HG03571 (cell line): ENCODE measurements at regions not wholly inside any gene's neighbourhood (a gene's known extent, or its start where the extent isn't known, plus 50 kb on each side); places are given as distances from the start of the nearest gene placed in this dataset.

Experiments used
- ATAC-seq: cut with Tn5 transposase; IDR thresholded peaks from one replicate; pipeline ENCODE4 v1.9.1; 2021; ENCODE audit not compliant: unreplicated experiment

DNA sequence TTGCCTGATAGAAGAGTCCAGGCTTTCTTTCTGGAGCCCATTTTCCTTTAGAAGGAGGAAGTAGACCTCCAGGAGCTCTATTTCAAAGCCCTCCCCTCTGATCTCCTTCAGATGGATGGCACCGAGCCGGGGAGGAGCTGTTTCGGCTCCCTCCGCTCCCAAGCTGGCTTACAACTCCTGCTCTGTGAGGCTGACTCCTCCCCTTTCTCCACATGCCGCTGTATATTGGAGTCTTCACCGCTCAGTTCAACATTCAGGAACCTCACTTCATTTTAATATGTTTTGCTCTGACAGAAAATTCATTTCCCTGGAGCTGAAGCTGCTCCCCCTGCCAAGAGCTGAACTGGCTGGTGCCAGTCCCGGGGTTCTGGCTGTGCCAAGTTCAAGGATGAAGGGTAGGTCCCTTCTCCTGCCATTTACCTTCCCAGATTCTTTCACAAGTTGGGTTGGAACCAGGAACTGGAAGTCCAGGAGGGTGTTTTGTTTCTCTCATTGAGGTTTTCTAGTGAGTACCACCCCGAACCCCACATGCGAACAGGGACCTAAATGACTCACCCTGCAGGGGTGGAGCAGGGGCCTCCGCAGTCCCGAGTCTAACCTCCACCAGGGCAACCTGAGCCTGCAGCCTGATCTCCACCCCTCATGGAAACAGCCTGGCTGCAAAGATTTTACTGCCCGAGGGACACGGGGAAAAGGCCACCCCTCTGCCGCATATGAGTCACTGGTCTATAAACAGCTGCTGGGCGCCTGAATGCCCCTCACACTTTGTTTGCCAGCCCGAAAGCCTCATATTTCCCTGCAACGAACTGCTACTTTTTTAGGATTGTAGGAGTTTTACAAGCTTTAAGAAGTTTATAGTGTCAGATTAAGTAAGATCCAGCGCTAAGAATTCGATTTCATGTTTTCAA, 68.6 kb upstream of the FOXA2 start:
- no peak for ATAC-seq

DNA sequence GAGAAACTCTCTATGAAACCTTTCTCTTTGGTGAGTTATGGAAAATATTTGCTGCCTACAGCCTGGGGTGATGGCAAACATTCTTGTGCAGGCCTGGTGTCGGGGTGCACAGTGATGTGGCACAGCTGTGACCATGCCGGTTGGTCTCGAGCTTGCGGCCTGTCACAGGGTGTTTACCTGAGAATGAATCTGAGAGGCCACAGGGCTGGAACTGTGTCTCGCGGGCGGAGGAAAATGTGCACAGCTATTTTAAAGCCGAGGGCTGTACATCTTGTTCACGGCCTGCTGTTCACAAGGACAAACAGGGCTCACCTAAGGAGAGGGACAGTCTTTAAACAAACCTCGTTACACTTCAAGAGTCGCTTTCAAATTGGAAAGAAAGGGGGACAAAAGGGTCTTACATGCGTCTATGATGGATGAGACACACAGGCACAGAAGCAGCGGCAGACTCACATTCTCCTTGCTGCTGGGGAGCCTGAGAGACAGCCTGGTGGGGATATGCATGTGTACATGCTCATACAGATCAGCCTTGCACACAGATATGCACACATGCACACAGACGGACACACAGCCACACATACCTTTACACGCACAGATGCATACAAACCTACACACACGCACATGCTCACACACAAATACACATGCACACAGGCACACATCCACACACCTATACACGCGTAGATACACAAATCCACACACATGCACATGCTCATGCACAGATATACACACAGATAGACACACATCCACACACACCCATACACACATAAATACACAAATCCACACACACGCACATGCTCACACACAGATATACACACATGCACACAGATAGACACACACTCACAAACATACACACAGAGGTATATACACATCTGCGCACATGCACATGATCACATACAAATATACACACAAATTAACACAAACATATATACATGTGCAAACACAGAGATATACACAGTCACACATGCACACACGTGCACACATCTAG, 69.6 kb upstream of the FOXA2 start:
- no peak for ATAC-seq

DNA sequence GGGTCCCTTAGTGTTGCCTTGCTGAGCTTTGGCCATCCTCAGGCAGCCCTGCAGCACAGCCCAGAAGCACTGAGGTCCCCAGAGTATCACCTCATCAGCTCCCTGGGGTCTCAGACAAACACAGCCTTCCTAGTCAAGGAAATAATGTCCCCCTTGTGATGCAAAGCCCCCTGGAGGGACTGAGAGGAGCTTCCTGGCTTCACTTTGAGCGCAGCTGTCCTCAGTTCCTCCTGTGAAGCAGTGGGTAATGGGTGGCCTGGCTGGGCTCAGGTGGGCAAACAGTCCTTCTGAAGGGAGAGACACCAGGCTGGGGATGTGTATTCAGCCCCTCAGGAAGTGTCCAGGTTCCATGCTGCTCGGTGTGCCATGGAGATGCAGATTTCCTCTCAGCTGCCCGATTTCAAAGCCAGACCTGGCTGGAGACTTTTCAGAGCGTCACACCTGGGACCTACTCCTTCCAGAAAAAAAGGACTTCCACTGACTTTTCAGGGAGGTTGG, 79.2 kb upstream of the FOXA2 start:
- no peak for ATAC-seq

DNA sequence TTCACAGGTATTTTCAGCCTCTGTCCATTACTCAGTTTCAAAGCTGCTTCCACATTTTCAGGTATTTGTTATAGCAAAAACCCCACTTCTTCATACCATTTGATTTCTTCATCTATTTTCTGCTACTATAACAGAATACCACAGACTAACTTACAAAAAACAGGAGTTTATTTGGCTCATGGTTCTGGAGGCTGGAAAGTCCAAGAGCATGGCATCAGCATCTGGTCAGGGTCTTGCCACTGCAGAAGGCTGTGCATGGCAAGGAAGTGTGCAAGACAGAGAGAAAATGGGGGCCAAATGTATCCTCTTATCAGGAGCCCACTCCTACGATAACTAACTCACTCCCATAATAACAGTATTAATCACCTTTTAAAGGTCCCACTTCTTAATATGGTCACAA, 82.8 kb upstream of the FOXA2 start:
- ATAC-seq, result no peak

DNA sequence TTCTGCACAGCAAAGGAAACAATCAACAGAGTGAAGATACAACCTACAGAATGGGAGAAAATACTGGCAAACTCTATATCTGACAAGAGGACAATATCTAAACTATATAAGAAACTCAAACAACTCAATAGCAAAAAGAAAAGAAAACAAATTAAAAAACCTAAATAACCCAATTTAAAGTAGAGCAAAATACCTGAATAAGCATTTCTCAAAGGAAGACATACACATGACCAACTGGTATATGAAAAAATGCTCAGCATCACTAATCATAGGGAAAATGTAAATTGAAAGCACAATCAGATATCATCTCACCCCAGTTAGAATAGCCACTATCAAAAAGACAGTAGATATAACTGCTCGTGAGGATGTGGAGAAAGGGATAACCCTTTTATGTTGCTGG, 87.8 kb upstream of the FOXA2 start:
- no peak for ATAC-seq

DNA sequence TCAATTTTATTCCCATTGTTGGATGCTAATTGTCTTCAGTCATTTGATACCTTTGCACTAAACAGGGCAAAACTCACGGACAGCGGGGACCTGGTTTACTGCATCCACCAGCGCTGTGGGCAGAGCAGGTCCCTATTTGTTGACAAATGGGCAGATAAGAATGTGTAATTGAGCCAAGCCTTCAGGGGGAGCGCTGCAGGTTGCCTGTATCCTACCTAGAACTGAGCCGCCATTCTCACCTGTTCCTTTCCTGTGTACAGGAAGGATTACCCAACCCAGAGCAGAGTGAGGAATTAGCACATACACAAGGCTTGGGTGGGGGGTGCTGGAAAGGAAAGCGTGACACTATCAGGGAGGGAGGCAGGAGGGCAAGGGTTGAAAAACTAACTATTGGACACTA, 89.1 kb upstream of the FOXA2 start:
- no peak for ATAC-seq

DNA sequence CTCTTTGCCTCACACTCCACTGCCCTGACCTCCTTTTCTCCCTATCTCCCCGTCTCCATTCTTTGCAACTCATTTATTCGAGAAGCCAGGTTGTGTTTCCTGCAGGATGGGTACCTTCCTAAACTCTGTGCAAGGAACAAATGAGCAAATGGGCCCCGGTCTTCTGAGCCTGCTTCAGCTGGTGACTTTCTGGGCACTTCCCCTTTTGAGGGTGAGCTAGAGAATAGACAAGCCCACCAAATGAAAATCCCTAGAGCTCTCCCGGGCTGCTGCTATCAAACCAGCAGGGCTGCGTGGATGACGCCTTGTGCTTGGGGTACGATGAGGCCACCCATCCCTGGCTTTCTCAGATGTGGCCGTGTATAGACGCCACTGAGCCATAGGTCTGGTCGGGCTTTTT, 91.0 kb upstream of the FOXA2 start:
- no peak for ATAC-seq

DNA sequence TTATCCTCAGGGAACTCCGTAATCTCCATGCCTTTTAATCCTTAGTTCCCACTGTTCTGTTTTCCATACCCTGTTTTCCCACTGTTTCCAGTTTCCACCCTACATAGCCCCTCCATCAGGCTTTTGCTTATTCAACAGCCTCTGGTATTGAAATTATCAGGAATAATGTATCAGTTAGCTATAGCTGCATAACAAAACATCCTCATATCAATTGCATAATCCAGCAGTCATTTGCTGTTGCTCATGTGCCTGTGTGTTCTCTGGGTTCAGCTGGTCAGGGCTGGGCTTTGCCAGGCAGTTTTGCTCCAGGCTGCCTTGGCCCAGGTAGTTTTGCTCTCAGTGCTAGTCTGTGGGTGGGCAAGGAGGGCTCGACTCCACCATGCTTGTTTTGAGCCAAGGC, 94.3 kb upstream of the FOXA2 start:
- no peak for ATAC-seq

DNA sequence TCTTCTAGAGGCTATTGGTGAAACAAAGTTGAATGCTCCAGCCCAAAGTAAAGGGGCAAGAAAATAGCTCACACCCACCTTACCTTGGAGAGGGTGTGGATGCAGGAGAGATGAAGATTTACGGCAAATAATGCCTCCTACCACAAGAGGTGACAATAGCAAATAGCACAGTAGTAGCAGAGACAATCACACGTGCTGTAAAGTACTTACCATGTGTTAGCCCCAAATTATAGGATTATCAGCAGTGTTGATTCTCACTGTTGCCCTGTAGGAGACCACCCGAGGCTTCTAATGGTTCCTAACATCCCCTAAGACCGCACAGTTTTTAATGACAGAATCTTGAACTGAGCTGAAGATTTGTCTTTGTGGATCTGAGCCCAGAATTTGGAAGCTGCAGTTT, 94.8 kb upstream of the FOXA2 start:
- no peak for ATAC-seq

DNA sequence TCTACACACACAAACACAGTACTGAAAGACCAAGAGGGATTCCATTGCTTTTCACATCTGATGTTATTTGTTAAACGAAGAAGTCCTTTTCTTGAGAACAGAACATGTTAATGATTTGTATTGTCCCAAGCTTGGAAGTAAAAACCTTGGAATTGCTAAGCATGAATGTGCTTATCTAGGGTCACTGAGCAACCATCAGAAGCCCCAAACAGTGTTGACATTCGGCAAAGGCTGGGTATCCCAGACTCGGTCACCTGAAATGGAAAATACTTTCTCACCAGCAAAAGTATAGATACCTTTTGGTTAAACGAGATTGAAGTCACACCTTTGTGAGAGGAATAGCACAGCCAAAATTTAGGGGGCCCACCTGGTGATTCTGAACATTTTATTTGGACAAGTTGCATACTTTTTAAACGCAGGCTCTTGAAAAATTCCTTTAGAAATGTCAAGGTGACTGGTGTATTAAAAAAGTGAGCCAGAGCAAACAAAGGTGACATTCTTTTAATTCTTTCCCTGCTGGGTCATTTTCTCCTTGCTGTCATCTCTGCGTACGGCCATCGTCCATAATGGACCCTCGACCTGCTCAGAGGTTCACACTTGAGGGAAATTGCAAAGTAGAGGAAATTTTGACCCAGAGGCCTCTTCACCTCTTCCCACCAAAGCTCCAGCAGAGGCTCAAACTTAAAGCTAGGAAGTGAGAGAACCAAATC, 95.8 kb upstream of the FOXA2 start:
- ATAC-seq, result no peak

DNA sequence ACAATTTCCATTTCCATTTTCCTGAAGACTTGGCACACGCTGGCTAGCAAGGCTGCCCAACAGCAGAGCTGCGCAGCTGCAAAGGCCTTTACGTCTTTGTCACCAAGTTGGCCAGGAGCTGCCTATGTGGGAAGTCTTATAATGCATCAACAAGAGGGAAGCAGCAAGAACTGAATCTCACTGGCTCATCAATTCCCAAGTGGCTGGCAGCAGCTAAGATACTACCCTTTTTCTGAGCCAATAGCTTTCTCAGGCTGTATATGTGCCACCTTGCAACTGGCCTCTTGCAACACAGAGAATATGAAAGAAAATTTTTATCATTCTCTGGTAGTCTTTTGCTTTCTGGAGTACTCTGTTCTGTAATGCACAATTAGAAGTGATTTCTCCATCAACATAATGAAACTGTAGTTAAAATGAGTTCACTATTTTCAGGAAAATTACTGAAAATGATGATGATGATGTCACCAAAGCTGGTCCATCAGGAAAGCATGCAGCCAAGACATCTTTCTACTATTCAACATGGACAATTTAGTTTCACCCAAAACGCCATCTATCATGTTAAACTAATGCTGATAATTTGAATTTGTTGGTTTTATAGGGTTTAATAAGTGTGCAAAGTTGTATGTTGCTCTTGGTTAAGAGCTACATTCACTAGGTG, 97.3 kb upstream of the FOXA2 start:
- no peak for ATAC-seq

DNA sequence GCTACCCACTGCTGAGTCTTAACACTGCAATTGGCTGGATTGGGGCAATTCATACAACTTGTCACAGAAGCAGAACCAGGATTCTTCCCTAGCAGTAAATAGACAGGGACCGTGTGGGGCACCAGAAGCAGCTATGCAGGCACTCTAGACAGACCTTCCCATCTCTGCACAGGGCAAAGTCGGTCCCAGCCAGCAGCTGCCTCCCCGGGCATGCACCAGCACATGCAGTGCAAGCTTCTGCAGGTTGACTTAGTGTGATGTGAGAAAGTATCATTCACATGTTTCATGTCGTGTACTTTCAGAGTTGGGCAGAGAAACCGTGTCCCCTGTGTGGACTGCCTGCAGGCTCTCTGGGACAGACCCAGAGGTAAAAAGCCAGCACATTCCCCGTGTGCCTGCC, 98.0 kb upstream of the FOXA2 start:
- no peak for ATAC-seq

DNA sequence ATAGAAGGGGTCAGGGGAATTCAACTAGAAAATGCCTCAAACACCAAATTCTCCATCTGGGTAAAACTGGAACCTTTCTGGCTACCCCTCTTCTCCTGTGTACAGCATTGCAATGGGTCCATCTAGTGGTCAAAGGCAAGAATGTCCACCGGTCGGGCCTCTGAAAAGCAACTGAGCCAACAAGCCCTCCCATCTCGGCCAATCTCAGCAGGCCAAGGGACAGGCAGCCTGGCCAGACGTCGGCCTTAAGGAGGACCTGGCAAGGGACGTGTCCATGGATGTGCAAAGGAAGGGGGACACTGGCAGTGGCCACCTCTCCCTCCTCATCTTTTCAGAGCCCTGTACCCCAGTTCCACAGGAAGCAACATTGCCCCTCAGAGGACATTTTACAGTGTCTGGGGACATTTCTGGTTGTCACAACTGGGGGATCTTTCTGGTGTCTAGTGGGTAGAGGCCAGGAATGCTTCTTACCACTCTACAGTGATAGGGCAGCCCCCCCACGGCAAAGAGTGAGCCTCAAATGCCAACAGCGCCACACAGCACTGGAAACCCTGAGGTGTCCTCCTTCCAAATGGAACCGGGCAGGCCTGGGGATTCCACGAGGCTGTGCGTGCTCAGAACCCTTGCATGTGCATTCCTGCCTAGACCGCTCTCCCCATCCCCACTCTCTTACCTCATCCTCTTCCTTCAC, 99.8 kb upstream of the FOXA2 start:
- no peak for ATAC-seq

DNA sequence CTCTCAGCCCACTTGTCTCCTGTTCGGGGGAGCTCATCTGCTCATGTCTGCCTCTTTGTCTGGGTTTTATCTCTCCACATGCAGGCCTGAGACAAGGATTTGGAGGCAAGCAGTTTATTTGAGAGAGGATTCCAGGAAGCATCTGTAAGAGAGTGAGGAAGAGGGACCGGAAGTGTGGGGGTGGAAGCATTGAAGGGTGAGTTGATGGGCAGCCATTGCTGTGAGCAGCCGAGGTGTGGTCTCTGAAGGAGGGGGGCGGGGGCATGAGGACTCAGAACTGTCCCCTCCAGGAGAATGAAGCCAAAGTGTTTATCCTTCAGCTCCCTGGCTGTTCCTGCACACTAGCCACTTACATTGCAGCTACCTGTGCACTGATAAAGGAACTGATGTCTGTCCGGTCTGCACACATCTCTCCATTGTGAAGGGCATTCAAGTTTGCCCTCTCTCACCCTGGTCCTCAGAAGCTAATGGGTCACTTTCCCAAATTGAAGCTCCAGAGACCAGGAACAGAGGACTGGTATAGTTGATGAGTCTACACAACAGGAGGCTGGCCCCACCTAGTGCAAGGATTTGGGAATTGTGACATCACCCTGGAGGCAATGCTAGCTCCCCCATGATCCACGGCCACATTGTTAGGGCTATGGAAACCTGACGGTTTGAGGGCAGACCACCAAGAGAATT, 100.5 kb upstream of the FOXA2 start:
- no peak for ATAC-seq

DNA sequence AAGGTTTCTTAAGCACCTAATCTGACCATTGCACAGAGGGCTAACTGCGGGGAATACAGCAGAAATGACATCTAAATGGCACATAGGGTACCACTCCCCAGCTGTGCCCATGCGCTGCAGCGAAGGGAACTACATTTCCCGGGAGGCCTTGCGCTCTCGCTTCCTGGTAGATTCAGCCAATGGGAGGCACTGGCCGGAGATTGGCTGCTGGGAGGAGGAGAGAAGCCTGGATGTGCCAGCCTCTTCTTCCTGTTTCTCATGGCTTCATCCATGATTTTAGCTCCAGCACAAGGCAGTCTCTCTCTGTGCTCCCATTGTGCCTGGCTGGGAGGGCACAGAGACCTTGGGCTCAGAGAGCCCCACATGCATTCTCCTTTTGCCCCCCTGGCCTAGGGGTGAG, 101.7 kb upstream of the FOXA2 start:
- ATAC-seq, result no peak

DNA sequence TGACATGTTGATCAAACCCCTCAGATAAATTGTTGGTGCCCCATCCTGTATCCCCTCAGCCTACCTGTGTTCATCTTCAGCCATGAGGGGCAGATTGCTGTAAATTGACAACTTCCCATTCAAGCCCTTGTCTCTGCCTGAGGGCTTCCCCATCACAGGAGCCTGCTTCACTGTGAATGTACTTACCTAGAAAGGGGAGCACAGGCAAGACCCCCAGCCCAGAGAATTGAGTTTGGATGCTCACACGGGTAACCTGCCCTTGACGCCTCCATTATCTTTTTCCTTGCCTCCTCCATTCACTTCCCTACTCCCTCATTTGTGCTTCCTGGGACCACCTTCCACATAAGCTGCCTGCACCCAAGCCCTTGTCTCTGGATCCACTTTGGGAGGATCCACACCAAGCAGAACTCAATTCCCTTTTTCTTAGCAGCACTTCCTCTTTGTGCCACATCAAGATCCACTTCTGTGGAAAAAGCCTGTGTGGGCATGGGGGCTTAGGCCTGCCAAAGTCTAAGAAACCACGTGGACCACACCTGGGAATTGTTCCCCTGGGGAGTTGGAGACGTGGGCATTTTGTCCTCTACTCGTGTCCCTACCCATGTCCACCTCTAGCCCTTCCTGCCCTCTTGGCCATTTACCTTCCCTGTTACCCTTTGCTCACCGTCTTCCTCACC, 103.4 kb upstream of the FOXA2 start:
- ATAC-seq, result no peak

DNA sequence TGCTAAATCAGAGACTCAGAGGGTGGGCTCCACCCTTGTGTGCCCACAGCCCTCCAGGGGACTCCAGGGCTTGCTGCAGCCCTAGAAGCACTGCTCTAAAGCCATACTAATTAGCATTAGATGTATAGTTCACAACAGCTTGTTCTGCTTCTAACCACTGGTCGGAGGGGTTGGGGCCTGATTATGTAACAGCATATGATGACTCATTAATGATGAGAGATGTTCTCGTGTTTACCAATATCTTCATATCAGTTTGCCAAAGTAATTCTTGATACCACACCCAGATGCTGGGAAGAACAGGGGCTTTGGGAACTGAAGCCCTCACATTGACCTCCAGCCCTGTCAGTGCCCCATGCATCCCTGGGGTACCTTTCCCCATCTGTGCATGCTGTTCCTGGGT, 104.1 kb upstream of the FOXA2 start:
- no peak for ATAC-seq

DNA sequence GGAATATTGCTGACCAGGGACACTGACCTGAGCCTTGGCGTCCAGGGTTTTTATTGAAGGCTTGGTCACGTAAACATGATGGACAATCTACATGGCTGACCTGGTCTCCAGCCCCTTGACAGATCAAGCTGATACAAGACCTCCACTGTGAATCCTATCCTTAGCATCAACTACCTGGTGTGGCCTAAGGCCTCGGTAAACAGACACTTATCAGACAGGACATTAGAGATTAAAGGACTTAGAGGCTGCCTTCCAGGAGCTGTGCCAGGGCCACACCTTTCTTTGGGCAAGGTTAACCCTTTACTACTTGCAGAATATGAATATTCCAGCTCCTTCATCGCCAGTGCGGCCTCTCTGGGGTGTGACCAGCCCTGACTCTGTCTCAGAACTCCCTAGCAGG, 104.9 kb upstream of the FOXA2 start:
- ATAC-seq, result no peak

DNA sequence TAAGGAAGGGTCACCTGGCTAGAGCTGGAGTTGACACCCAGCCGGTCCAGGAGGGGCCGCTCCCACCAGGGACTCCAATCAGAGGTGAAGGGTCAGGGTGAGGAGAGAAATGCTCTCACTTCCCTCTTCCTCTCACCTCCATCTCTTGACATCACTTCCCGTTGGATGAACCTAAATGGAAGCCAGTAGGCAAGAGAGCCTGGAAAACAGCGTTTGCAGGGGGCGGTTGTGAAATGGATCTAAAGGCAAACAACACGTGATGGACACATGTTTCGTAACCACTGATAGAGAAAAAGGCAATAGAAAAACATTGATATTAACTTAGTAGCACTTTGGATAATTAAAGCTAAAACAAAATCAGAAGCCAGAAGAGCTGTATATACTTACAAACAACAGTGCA, 105.6 kb upstream of the FOXA2 start:
- no peak for ATAC-seq
